Smooth muscle cell (in vitro differentiated cells): ENCODE measurements at regions not wholly inside any gene's neighbourhood (a gene's known extent, or its start where the extent isn't known, plus 50 kb on each side); places are given as distances from the start of the nearest gene placed in this dataset.
A peak's percentile ranks its signal among the peaks of the same experiment; 100 is the strongest.

Experiments used
- DNase-seq: peaks from one replicate; lab custom pipeline; 2025; ENCODE audit not compliant: unreplicated experiment; lab: John Stamatoyannopoulos, UW
- H2AFZ ChIP-seq: fragments of 200-600 bp; sonication (generic); 2 replicates; pipeline ENCODE4 v1.6.0; 2016; ENCODE audit warnings: antibody characterized with exemption, low read depth, mild to moderate bottlenecking
- H3F3A ChIP-seq: fragments of 200-600 bp; sonication (generic); 2 replicates; pipeline ENCODE4 v1.6.0; 2017; ENCODE audit warnings: antibody characterized with exemption, low read depth
- H3K27ac ChIP-seq: fragments of 200-600 bp; sonication (generic); 2 replicates; pipeline ENCODE4 v1.5.1; 2016; ENCODE audit warnings: low read depth, mild to moderate bottlenecking
- H3K27me3 ChIP-seq: fragments of 200-600 bp; sonication (generic); 2 replicates; pipeline ENCODE4 v1.6.1; 2016; ENCODE audit warnings: low read depth, mild to moderate bottlenecking
- H3K36me3 ChIP-seq: fragments of 200-600 bp; sonication (generic); 2 replicates; pipeline ENCODE4 v1.5.1; 2016; ENCODE audit warnings: low read depth
- H3K4me1 ChIP-seq: fragments of 200-600 bp; sonication (generic); 2 replicates; pipeline ENCODE4 v1.5.1; 2016; ENCODE audit warnings: low read depth
- H3K4me2 ChIP-seq: fragments of 200-600 bp; sonication (generic); 2 replicates; pipeline ENCODE4 v1.6.0; 2016; ENCODE audit warnings: mild to moderate bottlenecking
- H3K4me3 ChIP-seq: fragments of 200-600 bp; sonication (generic); 2 replicates; pipeline ENCODE4 v1.5.1; 2016; ENCODE audit warnings: mild to moderate bottlenecking
- H3K79me2 ChIP-seq: fragments of 200-600 bp; sonication (generic); 2 replicates; pipeline ENCODE4 v1.6.0; 2016; ENCODE audit warnings: low read depth, mild to moderate bottlenecking
- H3K9ac ChIP-seq: fragments of 200-600 bp; sonication (generic); 2 replicates; pipeline ENCODE4 v1.6.0; 2016; ENCODE audit warnings: low read depth
- H3K9me3 ChIP-seq: fragments of 200-600 bp; sonication (generic); replicated peaks from 2 replicates; pipeline ENCODE4 v1.5.1; 2016; ENCODE audit warnings: low read depth
- H4K20me1 ChIP-seq: fragments of 200-600 bp; sonication (generic); 2 replicates; pipeline ENCODE4 v1.6.0; 2016; ENCODE audit warnings: low read depth
- CTCF ChIP-seq: fragments of 200-600 bp; sonication (generic); IDR thresholded peaks from 2 replicates; pipeline ENCODE4 v1.5.1; 2017; ENCODE audit warnings: borderline replicate concordance, mild to moderate bottlenecking, antibody characterized with exemption; ENCODE audit not compliant: insufficient read depth, poor library complexity, severe bottlenecking
- WGBS: methylation state at CpG from one replicate; pipeline ENCODE4 v1.1.7; 2016; ENCODE audit warnings: low lambda C conversion rate; 5-methylcytosine and 5-hydroxymethylcytosine counted together

DNA sequence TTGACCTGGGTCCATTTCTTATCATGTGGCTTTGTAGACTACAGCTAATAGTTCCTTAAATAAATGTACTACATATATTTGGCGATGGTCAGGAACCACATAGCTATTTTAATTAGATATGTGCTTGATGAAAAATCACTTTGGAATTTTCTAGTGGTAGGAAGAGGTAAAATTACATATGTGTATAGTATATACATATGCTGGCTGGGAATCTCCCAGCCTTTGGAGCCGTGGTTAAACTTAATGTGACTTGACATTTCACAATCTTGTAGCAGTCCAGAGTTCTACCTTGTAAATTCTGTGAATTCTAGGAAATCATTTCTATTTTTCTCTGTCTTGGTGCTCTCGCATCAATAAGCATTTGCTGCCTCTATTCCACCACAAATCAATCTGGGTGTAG lies 565.0 kb downstream of the DMRTA1 start:
- no peaks in the 10 kb centered on the region for H3K4me1 ChIP-seq
- no peak for TF ChIP-seq CTCF
- H3K79me2 ChIP-seq = no peaks in the 10 kb centered on the region
- no peaks in the 10 kb centered on the region for H3K27me3 ChIP-seq
- H3K4me2 ChIP-seq = no peak overlapping the region
- H3K36me3 ChIP-seq = no peaks in the 10 kb centered on the region
- H3K9me3 ChIP-seq = no peaks in the 10 kb centered on the region
- H4K20me1 ChIP-seq = no peaks in the 10 kb centered on the region
- no peak overlapping the region for H3K4me3 ChIP-seq
- no peak overlapping the region for H3K9ac ChIP-seq
- WGBS = 57% methylated on average over 3 of the region's 3 CpGs
- peak overlapping the region; percentile 49 for H3K27ac ChIP-seq
- H3F3A ChIP-seq = no peaks in the 10 kb centered on the region
- no peak for DNase-seq
- H2AFZ ChIP-seq = no peak overlapping the region

DNA sequence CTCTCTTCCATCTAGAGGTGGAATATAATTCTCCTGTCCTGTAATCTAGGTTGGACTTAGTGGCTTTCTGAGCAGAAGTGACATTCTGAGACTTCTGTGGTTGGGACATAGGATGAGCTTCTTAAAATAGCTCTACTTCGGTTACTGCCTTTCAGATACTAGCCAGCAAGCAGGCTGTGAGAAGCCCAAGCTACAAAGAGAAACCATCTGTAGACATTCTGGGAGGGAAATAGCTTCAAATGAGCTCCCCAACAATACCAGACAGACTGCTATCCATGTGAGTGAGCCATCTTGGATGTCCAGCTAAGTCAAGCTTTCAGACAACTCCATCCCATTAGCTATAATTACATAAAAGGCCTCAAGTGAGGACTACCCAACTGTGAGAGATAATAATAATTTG lies 568.9 kb downstream of the DMRTA1 start:
- TF ChIP-seq CTCF = no peak
- no peak overlapping the region for H3K9ac ChIP-seq
- H4K20me1 ChIP-seq = no peaks in the 10 kb centered on the region
- no peaks in the 10 kb centered on the region for H3K79me2 ChIP-seq
- H3F3A ChIP-seq = no peaks in the 10 kb centered on the region
- no peak for DNase-seq
- no peaks in the 10 kb centered on the region for H3K4me1 ChIP-seq
- H3K27me3 ChIP-seq = no peaks in the 10 kb centered on the region
- H3K4me3 ChIP-seq = no peak overlapping the region
- WGBS = 93% methylated on average over 1 of the region's 1 CpG
- no peak overlapping the region for H3K4me2 ChIP-seq
- no peak overlapping the region for H2AFZ ChIP-seq
- H3K36me3 ChIP-seq = no peaks in the 10 kb centered on the region
- H3K9me3 ChIP-seq = no peaks in the 10 kb centered on the region
- no peak overlapping the region for H3K27ac ChIP-seq

GRCh38 chr9:23036416-23036815 lies 589.8 kb downstream of the DMRTA1 start:
- H3K36me3 ChIP-seq = no peaks in the 10 kb centered on the region
- H3K4me3 ChIP-seq = no peak overlapping the region
- no peaks in the 10 kb centered on the region for H3K27me3 ChIP-seq
- no peak overlapping the region for H2AFZ ChIP-seq
- no peaks in the 10 kb centered on the region for H3F3A ChIP-seq
- no peak overlapping the region for H3K4me2 ChIP-seq
- no peaks in the 10 kb centered on the region for H3K9me3 ChIP-seq
- no peaks in the 10 kb centered on the region for H4K20me1 ChIP-seq
- H3K79me2 ChIP-seq = no peaks in the 10 kb centered on the region
- WGBS = 90% methylated on average over 4 of the region's 4 CpGs
- no peaks in the 10 kb centered on the region for H3K4me1 ChIP-seq
- TF ChIP-seq CTCF = no peak
- H3K27ac ChIP-seq = no peak overlapping the region
- DNase-seq = no peak
- H3K9ac ChIP-seq = no peak overlapping the region

- Histone ChIP-seq H2AFZ (no peak overlapping the region), H3K27ac (no peak overlapping the region)
- no peak for TF ChIP-seq CTCF
These were observed 592.8 kb downstream of the DMRTA1 start for GRCh38 chr9:23039402-23039801.

More at GRCh38 chr9:23039402-23039801, 592.8 kb downstream of the DMRTA1 start:
- H4K20me1 ChIP-seq = no peaks in the 10 kb centered on the region
- no peaks in the 10 kb centered on the region for H3K27me3 ChIP-seq
- no peaks in the 10 kb centered on the region for H3F3A ChIP-seq
- no peak for DNase-seq
- no peak overlapping the region for H3K9ac ChIP-seq
- H3K4me3 ChIP-seq = no peak overlapping the region
- H3K36me3 ChIP-seq = no peaks in the 10 kb centered on the region
- no peaks in the 10 kb centered on the region for H3K4me1 ChIP-seq
- no peaks in the 10 kb centered on the region for H3K79me2 ChIP-seq
- H3K9me3 ChIP-seq = no peaks in the 10 kb centered on the region
- no peak overlapping the region for H3K4me2 ChIP-seq
